22Rv1 (cell line): ENCODE measurements at regions not wholly inside any gene's neighbourhood (a gene's known extent, or its start where the extent isn't known, plus 50 kb on each side); places are given as distances from the start of the nearest gene placed in this dataset.

Source experiments
- ZFX ChIP-seq: fragments of 450-650 bp; IDR thresholded peaks from 2 replicates; pipeline ENCODE4 v1.6.1; 2017; ENCODE audit warnings: antibody characterized with exemption, borderline replicate concordance
- TF ChIP-seq, protein P1 (sequence below): fragments of 450-650 bp; IDR thresholded peaks from 2 replicates; pipeline ENCODE4 v1.5.1; 2017; ENCODE audit warnings: mild to moderate bottlenecking

DNA sequence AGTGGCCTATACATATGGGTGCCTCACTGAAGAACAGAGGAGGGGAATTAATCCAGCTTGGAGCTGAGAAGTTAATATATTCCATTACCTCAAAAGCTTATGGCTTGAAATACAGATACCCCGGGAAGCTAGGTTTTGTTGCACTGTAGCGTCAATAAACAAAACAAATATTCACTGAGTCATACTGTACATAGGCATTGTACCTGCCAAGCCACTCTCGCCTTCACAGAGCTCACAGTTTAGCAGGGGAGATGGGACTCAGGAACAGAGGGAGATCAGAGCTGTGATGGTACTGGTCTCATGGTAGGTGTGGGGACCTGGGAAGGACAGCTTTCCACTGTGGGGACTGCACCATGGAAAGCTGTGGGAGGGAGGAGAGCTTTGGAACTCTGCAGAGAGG lies 111.2 kb upstream of the ST6GAL2 start:
- TF ChIP-seq, protein P1, sequence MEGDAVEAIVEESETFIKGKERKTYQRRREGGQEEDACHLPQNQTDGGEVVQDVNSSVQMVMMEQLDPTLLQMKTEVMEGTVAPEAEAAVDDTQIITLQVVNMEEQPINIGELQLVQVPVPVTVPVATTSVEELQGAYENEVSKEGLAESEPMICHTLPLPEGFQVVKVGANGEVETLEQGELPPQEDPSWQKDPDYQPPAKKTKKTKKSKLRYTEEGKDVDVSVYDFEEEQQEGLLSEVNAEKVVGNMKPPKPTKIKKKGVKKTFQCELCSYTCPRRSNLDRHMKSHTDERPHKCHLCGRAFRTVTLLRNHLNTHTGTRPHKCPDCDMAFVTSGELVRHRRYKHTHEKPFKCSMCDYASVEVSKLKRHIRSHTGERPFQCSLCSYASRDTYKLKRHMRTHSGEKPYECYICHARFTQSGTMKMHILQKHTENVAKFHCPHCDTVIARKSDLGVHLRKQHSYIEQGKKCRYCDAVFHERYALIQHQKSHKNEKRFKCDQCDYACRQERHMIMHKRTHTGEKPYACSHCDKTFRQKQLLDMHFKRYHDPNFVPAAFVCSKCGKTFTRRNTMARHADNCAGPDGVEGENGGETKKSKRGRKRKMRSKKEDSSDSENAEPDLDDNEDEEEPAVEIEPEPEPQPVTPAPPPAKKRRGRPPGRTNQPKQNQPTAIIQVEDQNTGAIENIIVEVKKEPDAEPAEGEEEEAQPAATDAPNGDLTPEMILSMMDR = no peak
- no peak for TF ChIP-seq ZFX
